Prostate gland (tissue), 2 donors: ENCODE measurements at regions not wholly inside any gene's neighbourhood (a gene's known extent, or its start where the extent isn't known, plus 50 kb on each side); places are given as distances from the start of the nearest gene placed in this dataset.
A peak's percentile ranks its signal among the peaks of the same experiment; 100 is the strongest.

Experiments used
- DNase-seq: peaks from one replicate; pipeline ENCODE4 v3.0.0-alpha.2; 2019; ENCODE audit warnings: low spot score
- H3K27ac ChIP-seq, 2 donors: fragments of 200-600 bp; sonication (generic); 2 replicates each; pipeline ENCODE4 v1.5.1; 2017 to 2019
- H3K27me3 ChIP-seq: fragments of 200-600 bp; sonication (generic); replicated peaks from 2 replicates; pipeline ENCODE4 v1.5.1; 2019; ENCODE audit not compliant: insufficient read depth
- H3K36me3 ChIP-seq, 2 donors: fragments of 200-600 bp; sonication (generic); 1 replicate in 1 of 2; 2 replicates in 1 of 2; pipeline versions ENCODE4 v1.5.1 to v1.8.1; 2017 to 2019
- H3K4me1 ChIP-seq: fragments of 200-600 bp; sonication (generic); replicated peaks from 2 replicates; pipeline ENCODE4 v1.5.1; 2019
- H3K4me3 ChIP-seq, 2 donors: fragments of 200-600 bp; sonication (generic); 2 replicates each; pipeline ENCODE4 v1.5.1; 2017 to 2019
- H3K9me3 ChIP-seq: fragments of 200-600 bp; sonication (generic); 2 replicates; pipeline ENCODE4 v1.5.1; 2017
- POLR2A ChIP-seq: fragments of 450-650 bp; IDR thresholded peaks from one replicate; pipeline ENCODE4 v1.6.1; 2016; ENCODE audit warnings: antibody characterized with exemption, mild to moderate bottlenecking
- POLR2AphosphoS5 ChIP-seq: sonication (generic); formaldehyde crosslinking; IDR thresholded peaks from one replicate; pipeline ENCODE4 v1.6.1; 2017; ENCODE audit warnings: antibody characterized with exemption
- WGBS: methylation state at CpG from one replicate; pipeline ENCODE4 v1.1.5; 2018; 5-methylcytosine and 5-hydroxymethylcytosine counted together
- intact Hi-C: fragments of 100-400 bp; cut with DNase I; formaldehyde crosslinking; loops from one replicate; pipeline ENCODE4 v1.14.2; 2022
- TF ChIP-seq, protein P1 (sequence below), 4 experiments: fragments of 200-600 bp in 2 of 4; fragments of 450-650 bp in 2 of 4; sonication (generic) in 2 of 4; IDR thresholded peaks; 1 replicate in 3 of 4; 2 replicates in 1 of 4; pipeline ENCODE4 v1.5.1; 2016 to 2019; ENCODE audit warnings: antibody characterized with exemption in 4 of 4, mild to moderate bottlenecking in 2 of 4, moderate library complexity in 2 of 4

DNA sequence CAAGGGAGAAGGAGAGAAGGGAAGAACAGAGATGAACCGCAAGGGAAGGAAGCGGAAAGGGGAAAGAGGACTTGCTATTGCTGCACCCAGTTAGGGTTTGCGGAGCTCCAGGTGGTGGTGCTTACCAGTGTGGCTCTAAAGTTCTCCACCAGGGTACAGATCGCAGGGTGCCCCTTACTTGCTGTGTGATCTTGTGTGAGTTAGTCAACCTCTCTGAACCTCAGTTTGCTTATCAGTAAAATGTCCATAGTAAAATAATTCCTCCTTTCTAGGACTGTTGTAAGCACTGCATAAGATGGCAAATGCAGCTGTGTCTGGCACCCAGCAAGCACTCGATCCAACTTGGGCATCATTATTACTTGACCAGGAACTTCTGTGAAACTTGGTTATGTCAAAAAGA lies 230.7 kb upstream of the CDH5 start:
- Histone ChIP-seq H3K27me3 (no peaks in the 10 kb centered on the region), H3K4me1 (no peaks in the 10 kb centered on the region), H3K36me3 (no peaks in the 10 kb centered on the region), H3K27ac (no peak overlapping the region), H3K4me3 (no peak overlapping the region), H3K9me3 (no peaks in the 10 kb centered on the region)
- TF ChIP-seq POLR2AphosphoS5 (no peak), POLR2A (no peak)
- TF ChIP-seq, protein P1, sequence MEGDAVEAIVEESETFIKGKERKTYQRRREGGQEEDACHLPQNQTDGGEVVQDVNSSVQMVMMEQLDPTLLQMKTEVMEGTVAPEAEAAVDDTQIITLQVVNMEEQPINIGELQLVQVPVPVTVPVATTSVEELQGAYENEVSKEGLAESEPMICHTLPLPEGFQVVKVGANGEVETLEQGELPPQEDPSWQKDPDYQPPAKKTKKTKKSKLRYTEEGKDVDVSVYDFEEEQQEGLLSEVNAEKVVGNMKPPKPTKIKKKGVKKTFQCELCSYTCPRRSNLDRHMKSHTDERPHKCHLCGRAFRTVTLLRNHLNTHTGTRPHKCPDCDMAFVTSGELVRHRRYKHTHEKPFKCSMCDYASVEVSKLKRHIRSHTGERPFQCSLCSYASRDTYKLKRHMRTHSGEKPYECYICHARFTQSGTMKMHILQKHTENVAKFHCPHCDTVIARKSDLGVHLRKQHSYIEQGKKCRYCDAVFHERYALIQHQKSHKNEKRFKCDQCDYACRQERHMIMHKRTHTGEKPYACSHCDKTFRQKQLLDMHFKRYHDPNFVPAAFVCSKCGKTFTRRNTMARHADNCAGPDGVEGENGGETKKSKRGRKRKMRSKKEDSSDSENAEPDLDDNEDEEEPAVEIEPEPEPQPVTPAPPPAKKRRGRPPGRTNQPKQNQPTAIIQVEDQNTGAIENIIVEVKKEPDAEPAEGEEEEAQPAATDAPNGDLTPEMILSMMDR (IDR thresholded peaks at IDR 0.05), result no peak
- no peak for DNase-seq
- intact Hi-C loops, result no loop called here
- 92% methylated on average over 5 of the region's 5 CpGs for WGBS

- Histone ChIP-seq H3K27ac (no peak overlapping the region), H3K4me3 (no peak overlapping the region), H3K4me1 (no peaks in the 10 kb centered on the region), H3K27me3 (no peaks in the 10 kb centered on the region), H3K9me3 (no peaks in the 10 kb centered on the region), H3K36me3 (no peaks in the 10 kb centered on the region)
- DNase-seq, result no peak
- intact Hi-C loops, result no loop called here
- 19% methylated on average over 4 of the region's 4 CpGs for WGBS
- no peak for TF ChIP-seq POLR2A
- TF ChIP-seq, protein P1 (IDR thresholded peaks at IDR 0.05), result no peak
- TF ChIP-seq POLR2AphosphoS5, result peak; percentile 21
Observed at GRCh38 chr16:66135421-66135831, 231.1 kb upstream of the CDH5 start.

- Histone ChIP-seq H3K4me3 (no peak overlapping the region), H3K27ac (no peak overlapping the region), H3K4me1 (no peaks in the 10 kb centered on the region), H3K9me3 (no peaks in the 10 kb centered on the region), H3K27me3 (no peaks in the 10 kb centered on the region), H3K36me3 (no peaks in the 10 kb centered on the region)
- TF ChIP-seq POLR2AphosphoS5 (no peak), POLR2A (no peak)
- TF ChIP-seq, protein P1 (IDR thresholded peaks at IDR 0.05), result no peak
- WGBS, result 90% methylated on average over 5 of the region's 5 CpGs
- no peak for DNase-seq
- intact Hi-C loops, result no loop called here
Observed at GRCh38 chr16:66134875-66135274, 231.6 kb upstream of the CDH5 start.

DNA sequence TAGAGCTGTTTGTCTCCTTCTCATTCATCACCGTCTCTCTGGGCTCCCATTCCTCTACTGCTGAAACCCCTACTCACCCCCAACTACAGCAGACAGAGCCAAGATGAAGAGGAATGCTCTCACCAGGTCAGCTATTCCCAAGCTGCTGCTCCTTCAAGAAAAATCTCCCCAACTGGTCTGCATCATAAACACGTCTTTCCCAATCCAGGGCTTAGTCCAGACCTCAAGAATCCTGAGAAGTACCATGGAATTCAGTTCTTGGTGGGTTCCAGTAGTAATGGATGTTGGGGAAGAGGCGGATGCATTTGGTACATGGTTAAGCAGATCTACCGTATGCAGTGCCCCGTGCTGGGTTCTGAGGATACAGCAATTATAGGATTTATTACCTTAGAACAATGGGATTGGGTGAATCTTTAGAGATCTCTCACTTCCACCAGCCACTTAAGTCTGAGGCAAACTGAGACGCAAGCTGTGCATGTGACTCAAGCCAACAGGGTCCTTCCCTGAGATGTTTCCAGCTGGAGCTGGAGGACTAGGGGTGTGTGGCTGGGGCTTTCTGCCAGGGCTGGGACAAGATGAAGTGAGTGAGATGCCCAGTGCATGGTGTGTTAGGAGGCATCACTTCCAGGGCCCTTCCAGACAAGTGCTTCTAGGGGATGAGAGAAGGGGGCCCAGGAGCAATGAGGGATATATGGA lies 232.7 kb upstream of the CDH5 start:
- no peak overlapping the region for H3K4me3 ChIP-seq
- H3K4me1 ChIP-seq, result no peaks in the 10 kb centered on the region
- no peaks in the 10 kb centered on the region for H3K36me3 ChIP-seq
- H3K9me3 ChIP-seq, result no peaks in the 10 kb centered on the region
- TF ChIP-seq, protein P1 (IDR thresholded peaks at IDR 0.05), result no peak
- no peak for TF ChIP-seq POLR2A
- TF ChIP-seq POLR2AphosphoS5, result no peak
- 92% methylated on average over 6 of the region's 6 CpGs for WGBS
- intact Hi-C loops, result no loop called here
- H3K27ac ChIP-seq, result no peak overlapping the region
- H3K27me3 ChIP-seq, result no peaks in the 10 kb centered on the region
- no peak for DNase-seq

- Histone ChIP-seq H3K27me3 (no peaks in the 10 kb centered on the region), H3K9me3 (no peaks in the 10 kb centered on the region), H3K27ac (no peak overlapping the region), H3K36me3 (no peaks in the 10 kb centered on the region), H3K4me3 (no peak overlapping the region), H3K4me1 (no peaks in the 10 kb centered on the region)
- intact Hi-C loops, result no loop called here
- TF ChIP-seq POLR2A (no peak), POLR2AphosphoS5 (no peak)
- TF ChIP-seq, protein P1 (IDR thresholded peaks at IDR 0.05), result no peak
- 80% methylated on average over 3 of the region's 3 CpGs for WGBS
- no peak for DNase-seq
Observed at GRCh38 chr16:66131895-66132294, 234.6 kb upstream of the CDH5 start.
